Esophagus squamous epithelium (tissue), 4 donors: ENCODE measurements at regions not wholly inside any gene's neighbourhood (a gene's known extent, or its start where the extent isn't known, plus 50 kb on each side); places are given as distances from the start of the nearest gene placed in this dataset.

Source experiments
- POLR2A ChIP-seq, 4 donors: fragments of 450-650 bp; IDR thresholded peaks; one replicate each; pipeline ENCODE4 v1.6.1; 2017; ENCODE audit warnings: antibody characterized with exemption in 4 of 4, mild to moderate bottlenecking in 4 of 4, moderate library complexity in 3 of 4
- TF ChIP-seq, protein P1 (sequence below), 6 experiments: fragments of 450-650 bp in 4 of 6; fragments of 200-600 bp in 2 of 6; sonication (generic) in 2 of 6; IDR thresholded peaks; one replicate each; pipeline ENCODE4 v1.5.1; 2016 to 2019; ENCODE audit warnings: antibody characterized with exemption in 6 of 6, mild to moderate bottlenecking in 4 of 6, moderate library complexity in 4 of 6

DNA sequence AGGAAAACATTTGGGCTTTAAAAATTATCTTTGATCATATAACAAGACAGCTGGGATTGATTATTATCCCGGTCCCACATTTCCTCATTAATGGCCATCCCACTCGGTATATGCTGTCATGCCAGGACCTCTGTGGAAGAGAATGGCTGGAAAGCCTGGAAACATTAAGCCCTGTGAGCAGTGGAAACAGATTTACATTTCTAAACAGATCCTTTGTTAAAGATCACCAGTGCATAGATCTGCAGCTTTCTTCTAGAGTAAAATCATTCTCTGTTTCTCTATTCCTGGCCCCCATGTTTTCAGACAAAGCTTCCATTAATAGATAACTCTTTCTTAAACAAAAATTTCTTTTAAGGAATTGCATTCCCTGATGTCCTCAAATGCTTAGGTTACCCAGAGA, 152.2 kb downstream of the CAVIN4 start:
- TF ChIP-seq, protein P1, sequence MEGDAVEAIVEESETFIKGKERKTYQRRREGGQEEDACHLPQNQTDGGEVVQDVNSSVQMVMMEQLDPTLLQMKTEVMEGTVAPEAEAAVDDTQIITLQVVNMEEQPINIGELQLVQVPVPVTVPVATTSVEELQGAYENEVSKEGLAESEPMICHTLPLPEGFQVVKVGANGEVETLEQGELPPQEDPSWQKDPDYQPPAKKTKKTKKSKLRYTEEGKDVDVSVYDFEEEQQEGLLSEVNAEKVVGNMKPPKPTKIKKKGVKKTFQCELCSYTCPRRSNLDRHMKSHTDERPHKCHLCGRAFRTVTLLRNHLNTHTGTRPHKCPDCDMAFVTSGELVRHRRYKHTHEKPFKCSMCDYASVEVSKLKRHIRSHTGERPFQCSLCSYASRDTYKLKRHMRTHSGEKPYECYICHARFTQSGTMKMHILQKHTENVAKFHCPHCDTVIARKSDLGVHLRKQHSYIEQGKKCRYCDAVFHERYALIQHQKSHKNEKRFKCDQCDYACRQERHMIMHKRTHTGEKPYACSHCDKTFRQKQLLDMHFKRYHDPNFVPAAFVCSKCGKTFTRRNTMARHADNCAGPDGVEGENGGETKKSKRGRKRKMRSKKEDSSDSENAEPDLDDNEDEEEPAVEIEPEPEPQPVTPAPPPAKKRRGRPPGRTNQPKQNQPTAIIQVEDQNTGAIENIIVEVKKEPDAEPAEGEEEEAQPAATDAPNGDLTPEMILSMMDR (IDR thresholded peaks at IDR 0.05) = no peak
- TF ChIP-seq POLR2A (IDR thresholded peaks at IDR 0.05) = no peak
